NCI-H2196 treated with DMSO at 0.1 percent for 48 hours (cell line): ENCODE measurements at regions not wholly inside any gene's neighbourhood (a gene's known extent, or its start where the extent isn't known, plus 50 kb on each side); places are given as distances from the start of the nearest gene placed in this dataset.
A peak's percentile ranks its signal among the peaks of the same experiment; 100 is the strongest.

Experiments
- DNase-seq: peaks from one replicate; lab custom pipeline; 2025; ENCODE audit not compliant: unreplicated experiment; lab: John Stamatoyannopoulos, UW

- no peak for DNase-seq
These were observed 52.8 kb downstream of the PPP1R2C start for GRCh38 chrX:42725196-42725595.

GRCh38 chrX:42720209-42720608 is 57.8 kb downstream of the PPP1R2C start:
- DNase-seq = no peak

- DNase-seq = no peak
These were observed 62.2 kb downstream of the PPP1R2C start for GRCh38 chrX:42715701-42716262.

GRCh38 chrX:42714981-42715700 is 62.8 kb downstream of the PPP1R2C start:
- no peak for DNase-seq

- no peak for DNase-seq
These were observed 67.5 kb downstream of the PPP1R2C start for GRCh38 chrX:42710452-42710851.

- no peak for DNase-seq
These were observed 69.7 kb downstream of the PPP1R2C start for GRCh38 chrX:42708222-42708621.

- no peak for DNase-seq
These were observed 70.2 kb downstream of the PPP1R2C start for GRCh38 chrX:42707742-42708141.

- DNase-seq = no peak
These were observed 73.5 kb downstream of the PPP1R2C start for GRCh38 chrX:42704454-42704853.

- no peak for DNase-seq
These were observed 80.4 kb downstream of the PPP1R2C start for GRCh38 chrX:42697544-42697943.

GRCh38 chrX:42696536-42697124 is 81.3 kb downstream of the PPP1R2C start:
- DNase-seq = no peak

- DNase-seq = no peak
These were observed 82.1 kb downstream of the PPP1R2C start for GRCh38 chrX:42695800-42696358.

GRCh38 chrX:42694260-42694815 is 83.6 kb downstream of the PPP1R2C start:
- no peak for DNase-seq

DNA sequence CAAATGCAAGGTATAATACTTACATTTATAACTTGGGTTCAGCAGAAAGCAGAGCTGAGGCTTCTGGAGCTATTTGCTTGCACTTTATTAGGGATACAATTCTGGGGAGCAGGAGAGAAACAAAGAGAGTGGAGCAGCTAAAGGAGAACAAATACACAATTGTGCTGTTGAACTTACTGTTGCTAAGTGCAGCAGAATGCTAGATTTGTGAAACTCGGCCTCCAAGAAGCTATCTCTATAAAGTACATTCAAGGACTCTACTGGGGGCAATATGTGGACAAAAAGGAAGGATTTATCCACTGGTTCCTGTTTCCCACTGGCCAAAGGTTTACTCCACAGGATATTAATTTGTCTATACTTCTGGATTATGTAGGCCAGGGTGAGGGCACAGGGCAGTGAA is 86.8 kb downstream of the PPP1R2C start:
- DNase-seq = no peak

DNA sequence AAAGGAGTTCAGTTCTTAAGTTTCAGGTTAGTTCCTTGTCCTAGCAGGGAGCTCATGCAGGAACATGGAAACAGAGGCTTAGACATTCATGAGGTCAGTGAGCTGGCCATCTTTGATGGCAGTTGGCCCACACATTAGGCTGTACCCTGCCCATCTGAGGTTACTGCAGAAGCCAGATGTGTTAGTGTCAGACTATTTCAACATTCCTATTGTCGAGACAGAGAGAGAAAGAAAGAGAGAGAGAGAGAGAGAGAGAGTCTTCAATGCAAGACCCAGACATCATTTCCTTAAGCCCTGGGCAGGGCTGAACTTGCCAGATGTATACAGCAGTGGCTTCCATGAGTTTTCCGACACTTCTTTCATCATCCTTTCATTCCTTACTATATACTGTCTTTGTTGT is 91.3 kb downstream of the PPP1R2C start:
- no peak for DNase-seq

- DNase-seq = no peak
These were observed 91.7 kb downstream of the PPP1R2C start for GRCh38 chrX:42686296-42686695.

DNA sequence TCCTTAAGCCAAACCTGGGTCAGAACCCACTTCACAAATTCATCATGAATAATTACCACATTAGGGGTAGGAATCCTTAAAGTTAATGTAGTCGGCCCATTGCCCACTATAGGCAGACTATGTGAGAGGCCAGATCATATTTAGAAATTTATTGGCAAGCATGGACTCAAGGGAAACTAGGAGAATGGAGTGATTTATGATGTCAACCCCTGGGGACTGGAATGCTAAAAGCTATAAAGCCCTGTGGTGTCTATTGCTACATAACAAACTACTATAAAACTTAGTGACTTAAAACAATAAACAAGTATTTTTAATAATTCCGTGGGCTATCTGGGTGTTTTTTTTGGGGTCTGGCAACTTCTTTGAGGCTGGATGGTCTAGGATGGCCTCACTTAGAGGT is 93.9 kb downstream of the PPP1R2C start:
- DNase-seq = no peak

DNA sequence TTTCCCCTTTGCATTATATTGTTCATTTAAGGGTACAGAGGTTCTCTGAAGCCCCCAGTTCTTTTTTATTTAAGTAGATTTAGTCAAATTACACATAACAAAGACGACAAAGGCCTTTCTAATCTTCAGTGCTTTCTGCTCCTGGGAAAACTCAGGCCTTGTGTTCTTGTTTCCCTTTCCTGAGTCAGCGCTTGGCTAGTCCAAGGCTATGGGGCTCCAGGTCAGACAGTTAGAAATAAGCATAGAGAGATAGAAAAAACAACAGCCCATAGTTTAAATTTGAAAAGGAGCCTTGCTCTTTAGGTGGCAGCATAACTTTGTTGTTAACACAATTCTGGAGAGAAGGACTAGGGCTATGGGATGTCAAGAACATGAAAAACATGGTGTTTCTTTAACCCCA is 97.3 kb downstream of the PPP1R2C start:
- DNase-seq = no peak

GRCh38 chrX:42678133-42678532 is 99.8 kb downstream of the PPP1R2C start:
- DNase-seq = peak; percentile 6

DNA sequence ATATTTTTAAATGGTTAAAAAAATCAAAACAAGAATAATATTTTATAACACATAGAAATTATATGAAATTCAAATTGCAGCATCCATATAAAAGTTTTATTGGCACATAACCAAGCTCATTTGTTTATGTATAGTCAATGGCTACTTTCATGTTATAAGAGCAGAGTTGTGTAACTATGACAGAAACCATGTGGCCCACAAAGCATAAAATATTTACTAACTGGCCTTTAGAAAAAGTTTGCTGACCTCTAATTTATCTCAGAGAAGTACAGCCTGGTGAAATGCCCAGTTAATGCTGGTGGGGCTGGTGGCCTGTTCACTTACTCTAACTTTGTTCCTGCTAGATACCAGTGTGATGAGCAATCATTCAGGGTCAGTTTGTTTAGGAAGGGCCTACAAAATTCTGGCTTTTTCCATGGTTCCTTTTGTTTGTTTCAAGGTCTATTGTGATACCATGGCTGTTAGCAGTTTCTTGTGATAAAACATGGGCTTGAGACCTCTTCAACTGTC is 104.6 kb downstream of the PPP1R2C start:
- no peak for DNase-seq

- DNase-seq = no peak
These were observed 113.3 kb downstream of the PPP1R2C start for GRCh38 chrX:42664680-42665079.

DNA sequence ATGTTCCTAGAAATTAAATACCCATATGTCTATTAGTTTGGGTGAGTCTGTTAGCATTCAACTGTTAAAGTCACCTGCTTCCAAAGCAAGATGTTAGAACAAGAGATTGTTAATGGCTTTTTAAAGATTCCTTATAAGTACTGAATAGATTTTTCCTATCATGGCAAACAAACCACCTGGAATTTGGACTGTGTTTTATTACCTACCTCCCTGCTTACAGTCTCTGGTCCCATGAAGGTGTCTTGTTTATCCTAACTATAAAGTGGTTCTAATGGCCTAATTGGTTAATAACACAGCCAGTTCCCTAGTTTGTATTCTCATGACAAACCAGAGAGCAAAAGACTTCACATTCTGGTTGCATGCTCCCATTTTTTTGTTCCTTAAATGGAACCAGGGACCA is 149.5 kb downstream of the PPP1R2C start:
- DNase-seq = no peak

GRCh38 chrX:42627891-42628290 is 150.1 kb downstream of the PPP1R2C start:
- DNase-seq = no peak
